GM18520 (cell line): ENCODE measurements at regions not wholly inside any gene's neighbourhood (a gene's known extent, or its start where the extent isn't known, plus 50 kb on each side); places are given as distances from the start of the nearest gene placed in this dataset.

Experiments
- ATAC-seq: cut with Tn5 transposase; IDR thresholded peaks from one replicate; pipeline ENCODE4 v1.9.1; 2021; ENCODE audit not compliant: unreplicated experiment

- no peak for ATAC-seq
These were observed 382.7 kb downstream of the C6orf118 start for GRCh38 chr6:164926686-164927085.

GRCh38 chr6:164925681-164926530 is 383.5 kb downstream of the C6orf118 start:
- ATAC-seq: no peak

GRCh38 chr6:164924674-164925073 is 384.7 kb downstream of the C6orf118 start:
- ATAC-seq: no peak

GRCh38 chr6:164917211-164917610 is 392.2 kb downstream of the C6orf118 start:
- no peak for ATAC-seq

- no peak for ATAC-seq
These were observed 393.3 kb downstream of the C6orf118 start for GRCh38 chr6:164916087-164916486.

GRCh38 chr6:164911873-164912580 is 397.4 kb downstream of the C6orf118 start:
- ATAC-seq: no peak

GRCh38 chr6:164911151-164911550 is 398.3 kb downstream of the C6orf118 start:
- ATAC-seq: no peak

GRCh38 chr6:164906766-164907165 is 402.6 kb downstream of the C6orf118 start:
- no peak for ATAC-seq

GRCh38 chr6:164905311-164905710 is 404.1 kb downstream of the C6orf118 start:
- no peak for ATAC-seq

- no peak for ATAC-seq
These were observed 411.0 kb downstream of the C6orf118 start for GRCh38 chr6:164898412-164898811.

- ATAC-seq: no peak
These were observed 411.7 kb downstream of the C6orf118 start for GRCh38 chr6:164897523-164898235.

GRCh38 chr6:164889980-164890379 is 419.4 kb downstream of the C6orf118 start:
- no peak for ATAC-seq

- ATAC-seq: no peak
These were observed 421.7 kb downstream of the C6orf118 start for GRCh38 chr6:164887660-164888059.

GRCh38 chr6:164882236-164882635 is 427.2 kb downstream of the C6orf118 start:
- ATAC-seq: no peak

- no peak for ATAC-seq
These were observed 437.6 kb downstream of the C6orf118 start for GRCh38 chr6:164871783-164872182.

GRCh38 chr6:164870164-164870563 is 439.2 kb downstream of the C6orf118 start:
- no peak for ATAC-seq

GRCh38 chr6:164861967-164862366 is 447.4 kb downstream of the C6orf118 start:
- ATAC-seq: no peak

- no peak for ATAC-seq
These were observed 449.6 kb downstream of the C6orf118 start for GRCh38 chr6:164859816-164860215.

GRCh38 chr6:164856138-164856537 is 453.3 kb downstream of the C6orf118 start:
- ATAC-seq: no peak

GRCh38 chr6:164855281-164855680 is 454.1 kb downstream of the C6orf118 start:
- ATAC-seq: no peak

- ATAC-seq: no peak
These were observed 454.9 kb downstream of the C6orf118 start for GRCh38 chr6:164854526-164854925.

GRCh38 chr6:164845773-164846172 is 463.6 kb downstream of the C6orf118 start:
- no peak for ATAC-seq
